Ishikawa (cell line): ENCODE measurements at regions not wholly inside any gene's neighbourhood (a gene's known extent, or its start where the extent isn't known, plus 50 kb on each side); places are given as distances from the start of the nearest gene placed in this dataset.

Source experiments
- CREB1 ChIP-seq: IDR thresholded peaks from 2 replicates; pipeline ENCODE4 v1.6.1; 2012; ENCODE audit warnings: low read depth
- EGR1 ChIP-seq: IDR thresholded peaks from 2 replicates; pipeline ENCODE4 v1.6.1; 2012
- EP300 ChIP-seq: IDR thresholded peaks from 2 replicates; pipeline ENCODE4 v1.6.1; 2012; ENCODE audit warnings: borderline replicate concordance
- NFIC ChIP-seq: IDR thresholded peaks from 2 replicates; pipeline ENCODE4 v1.6.1; 2012
- RAD21 ChIP-seq: IDR thresholded peaks from 2 replicates; pipeline ENCODE4 v1.6.1; 2012; ENCODE audit warnings: low read depth
- TAF1 ChIP-seq: IDR thresholded peaks from 2 replicates; pipeline ENCODE4 v1.6.1; 2012; ENCODE audit warnings: low read depth, mild to moderate bottlenecking
- TCF12 ChIP-seq: IDR thresholded peaks from 2 replicates; pipeline ENCODE4 v1.6.1; 2012; ENCODE audit warnings: low read depth
- YY1 ChIP-seq: IDR thresholded peaks from 2 replicates; pipeline ENCODE4 v1.6.1; 2012; ENCODE audit warnings: low read depth
- ZBTB7A ChIP-seq: IDR thresholded peaks from 2 replicates; pipeline ENCODE4 v1.6.1; 2012; ENCODE audit warnings: low read depth
- TF ChIP-seq, protein P1 (sequence below): IDR thresholded peaks from 2 replicates; pipeline ENCODE4 v1.6.1; 2012
- TF ChIP-seq, protein P2 (sequence below): IDR thresholded peaks from 2 replicates; pipeline ENCODE4 v1.6.1; 2012; ENCODE audit warnings: low read depth, mild to moderate bottlenecking
- TF ChIP-seq, protein P3 (sequence below): IDR thresholded peaks from 2 replicates; pipeline ENCODE4 v1.6.1; 2012

DNA sequence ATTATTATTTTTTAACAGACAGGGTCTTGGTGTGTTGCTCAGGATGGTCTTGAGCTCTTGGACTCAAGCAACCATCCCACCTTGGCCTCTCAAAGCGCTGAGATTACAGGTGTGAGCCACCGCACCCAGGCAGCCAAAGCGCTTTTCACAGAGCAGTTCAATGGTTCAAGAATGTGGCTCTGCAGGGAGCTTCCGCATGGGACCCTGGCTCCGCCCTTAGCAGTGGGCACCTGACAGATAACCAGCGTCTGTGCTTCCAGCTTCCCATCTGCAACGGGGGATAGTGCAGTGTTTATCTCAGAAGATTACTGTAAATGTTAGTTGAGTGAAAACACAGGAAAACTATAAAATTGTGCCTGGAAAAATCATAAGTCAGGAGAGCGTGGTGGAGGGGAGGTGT lies 99.4 kb downstream of the KCNJ12 start:
- TF ChIP-seq TAF1: no peak
- TF ChIP-seq EP300: no peak
- TF ChIP-seq, protein P1, sequence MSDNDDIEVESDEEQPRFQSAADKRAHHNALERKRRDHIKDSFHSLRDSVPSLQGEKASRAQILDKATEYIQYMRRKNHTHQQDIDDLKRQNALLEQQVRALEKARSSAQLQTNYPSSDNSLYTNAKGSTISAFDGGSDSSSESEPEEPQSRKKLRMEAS: no peak
- no peak for TF ChIP-seq CREB1
- TF ChIP-seq YY1: no peak
- TF ChIP-seq, protein P2, sequence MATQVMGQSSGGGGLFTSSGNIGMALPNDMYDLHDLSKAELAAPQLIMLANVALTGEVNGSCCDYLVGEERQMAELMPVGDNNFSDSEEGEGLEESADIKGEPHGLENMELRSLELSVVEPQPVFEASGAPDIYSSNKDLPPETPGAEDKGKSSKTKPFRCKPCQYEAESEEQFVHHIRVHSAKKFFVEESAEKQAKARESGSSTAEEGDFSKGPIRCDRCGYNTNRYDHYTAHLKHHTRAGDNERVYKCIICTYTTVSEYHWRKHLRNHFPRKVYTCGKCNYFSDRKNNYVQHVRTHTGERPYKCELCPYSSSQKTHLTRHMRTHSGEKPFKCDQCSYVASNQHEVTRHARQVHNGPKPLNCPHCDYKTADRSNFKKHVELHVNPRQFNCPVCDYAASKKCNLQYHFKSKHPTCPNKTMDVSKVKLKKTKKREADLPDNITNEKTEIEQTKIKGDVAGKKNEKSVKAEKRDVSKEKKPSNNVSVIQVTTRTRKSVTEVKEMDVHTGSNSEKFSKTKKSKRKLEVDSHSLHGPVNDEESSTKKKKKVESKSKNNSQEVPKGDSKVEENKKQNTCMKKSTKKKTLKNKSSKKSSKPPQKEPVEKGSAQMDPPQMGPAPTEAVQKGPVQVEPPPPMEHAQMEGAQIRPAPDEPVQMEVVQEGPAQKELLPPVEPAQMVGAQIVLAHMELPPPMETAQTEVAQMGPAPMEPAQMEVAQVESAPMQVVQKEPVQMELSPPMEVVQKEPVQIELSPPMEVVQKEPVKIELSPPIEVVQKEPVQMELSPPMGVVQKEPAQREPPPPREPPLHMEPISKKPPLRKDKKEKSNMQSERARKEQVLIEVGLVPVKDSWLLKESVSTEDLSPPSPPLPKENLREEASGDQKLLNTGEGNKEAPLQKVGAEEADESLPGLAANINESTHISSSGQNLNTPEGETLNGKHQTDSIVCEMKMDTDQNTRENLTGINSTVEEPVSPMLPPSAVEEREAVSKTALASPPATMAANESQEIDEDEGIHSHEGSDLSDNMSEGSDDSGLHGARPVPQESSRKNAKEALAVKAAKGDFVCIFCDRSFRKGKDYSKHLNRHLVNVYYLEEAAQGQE: no peak
- TF ChIP-seq NFIC: no peak
- no peak for TF ChIP-seq RAD21
- TF ChIP-seq, protein P3, sequence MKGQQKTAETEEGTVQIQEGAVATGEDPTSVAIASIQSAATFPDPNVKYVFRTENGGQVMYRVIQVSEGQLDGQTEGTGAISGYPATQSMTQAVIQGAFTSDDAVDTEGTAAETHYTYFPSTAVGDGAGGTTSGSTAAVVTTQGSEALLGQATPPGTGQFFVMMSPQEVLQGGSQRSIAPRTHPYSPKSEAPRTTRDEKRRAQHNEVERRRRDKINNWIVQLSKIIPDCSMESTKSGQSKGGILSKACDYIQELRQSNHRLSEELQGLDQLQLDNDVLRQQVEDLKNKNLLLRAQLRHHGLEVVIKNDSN: no peak
- TF ChIP-seq EGR1: no peak
- TF ChIP-seq ZBTB7A: no peak
- no peak for TF ChIP-seq TCF12
